ENCODE measurements at regions not wholly inside any gene's neighbourhood (a gene's known extent, or its start where the extent isn't known, plus 50 kb on each side); places are given as distances from the start of the nearest gene placed in this dataset.

GRCh38 chr12:83349907-83350611 lies 663.4 kb downstream of the TMTC2 start:
- no peaks in the 10 kb centered on the region for H3K9me3 ChIP-seq (ENCODE audit: control insufficient read depth in 2 of 2, insufficient read depth in 1 of 2, low read depth in 1 of 2, low read length in 1 of 2)
- WGBS, 2 donors = 77 to 81% methylated on average over 4 of the region's 4 CpGs
- no peaks in the 10 kb centered on the region for H3K36me3 ChIP-seq (ENCODE audit: control insufficient read depth in 2 of 2, insufficient read depth in 2 of 2, low read length in 1 of 2)

GRCh38 chr12:83346333-83346732 lies 659.6 kb downstream of the TMTC2 start:
- H3K9me3 ChIP-seq (ENCODE audit: control insufficient read depth in 2 of 2, insufficient read depth in 1 of 2, low read depth in 1 of 2, low read length in 1 of 2) = no peaks in the 10 kb centered on the region
- no peak overlapping the region for H3K4me3 ChIP-seq (ENCODE audit: low read depth in 1 of 2, low read length in 2 of 2)
- H3K4me1 ChIP-seq (ENCODE audit: control insufficient read depth in 2 of 2, insufficient read depth in 2 of 2, low read length in 1 of 2) = no peaks in the 10 kb centered on the region
- H3K27ac ChIP-seq (ENCODE audit: low read depth in 2 of 2, low read length in 1 of 2) = no peak overlapping the region
- H3K27me3 ChIP-seq (ENCODE audit: control insufficient read depth in 1 of 2, insufficient read depth in 2 of 2, low read length in 2 of 2) = no peaks in the 10 kb centered on the region
- no peaks in the 10 kb centered on the region for H3K36me3 ChIP-seq (ENCODE audit: control insufficient read depth in 2 of 2, insufficient read depth in 2 of 2, low read length in 1 of 2)

More at GRCh38 chr12:83349907-83350611, 663.4 kb downstream of the TMTC2 start:
- no peak overlapping the region for H3K27ac ChIP-seq (ENCODE audit: low read depth in 2 of 2, low read length in 1 of 2)
- no peaks in the 10 kb centered on the region for H3K4me1 ChIP-seq (ENCODE audit: control insufficient read depth in 2 of 2, insufficient read depth in 2 of 2, low read length in 1 of 2)
- H3K4me3 ChIP-seq (ENCODE audit: low read depth in 1 of 2, low read length in 2 of 2) = no peak overlapping the region
- H3K27me3 ChIP-seq (ENCODE audit: control insufficient read depth in 1 of 2, insufficient read depth in 2 of 2, low read length in 2 of 2) = no peaks in the 10 kb centered on the region

DNA sequence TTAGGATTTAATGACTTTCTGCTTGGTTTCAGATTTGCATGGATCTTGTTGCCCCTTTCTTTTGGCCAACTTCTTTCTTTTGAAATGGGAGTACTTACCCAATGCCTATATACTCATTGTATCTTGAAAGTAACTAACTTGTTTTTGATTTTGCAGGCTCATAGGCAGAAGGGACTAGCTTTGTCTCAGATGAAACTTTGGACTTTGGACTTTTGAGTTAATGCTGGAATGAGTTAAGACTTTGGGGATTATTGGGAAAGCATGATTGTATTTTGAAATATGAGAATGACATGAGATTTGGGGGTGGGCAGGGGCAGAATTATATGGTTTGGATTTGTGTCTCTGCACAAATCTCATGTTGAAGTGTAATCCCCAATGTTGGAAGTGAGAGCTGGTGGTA lies 657.1 kb downstream of the TMTC2 start:
- no peaks in the 10 kb centered on the region for H3K4me1 ChIP-seq (ENCODE audit: control insufficient read depth in 2 of 2, insufficient read depth in 2 of 2, low read length in 1 of 2)
- no peak overlapping the region for H3K4me3 ChIP-seq (ENCODE audit: low read depth in 1 of 2, low read length in 2 of 2)
- no peaks in the 10 kb centered on the region for H3K27me3 ChIP-seq (ENCODE audit: control insufficient read depth in 1 of 2, insufficient read depth in 2 of 2, low read length in 2 of 2)
- H3K27ac ChIP-seq (ENCODE audit: low read depth in 2 of 2, low read length in 1 of 2) = no peak overlapping the region
- no peaks in the 10 kb centered on the region for H3K9me3 ChIP-seq (ENCODE audit: control insufficient read depth in 2 of 2, insufficient read depth in 1 of 2, low read depth in 1 of 2, low read length in 1 of 2)
- no peaks in the 10 kb centered on the region for H3K36me3 ChIP-seq (ENCODE audit: control insufficient read depth in 2 of 2, insufficient read depth in 2 of 2, low read length in 1 of 2)

- H3K27ac ChIP-seq (ENCODE audit: low read depth in 2 of 2, low read length in 1 of 2) = no peak overlapping the region
- no peaks in the 10 kb centered on the region for H3K27me3 ChIP-seq (ENCODE audit: control insufficient read depth in 1 of 2, insufficient read depth in 2 of 2, low read length in 2 of 2)
- H3K9me3 ChIP-seq (ENCODE audit: control insufficient read depth in 2 of 2, insufficient read depth in 1 of 2, low read depth in 1 of 2, low read length in 1 of 2) = no peaks in the 10 kb centered on the region
- no peaks in the 10 kb centered on the region for H3K4me1 ChIP-seq (ENCODE audit: control insufficient read depth in 2 of 2, insufficient read depth in 2 of 2, low read length in 1 of 2)
- no peak overlapping the region for H3K4me3 ChIP-seq (ENCODE audit: low read depth in 1 of 2, low read length in 2 of 2)
- H3K36me3 ChIP-seq (ENCODE audit: control insufficient read depth in 2 of 2, insufficient read depth in 2 of 2, low read length in 1 of 2) = no peaks in the 10 kb centered on the region
- WGBS, 2 donors = 90 to 91% methylated on average over 2 of the region's 2 CpGs
These were observed 649.0 kb downstream of the TMTC2 start for GRCh38 chr12:83335748-83336147.

DNA sequence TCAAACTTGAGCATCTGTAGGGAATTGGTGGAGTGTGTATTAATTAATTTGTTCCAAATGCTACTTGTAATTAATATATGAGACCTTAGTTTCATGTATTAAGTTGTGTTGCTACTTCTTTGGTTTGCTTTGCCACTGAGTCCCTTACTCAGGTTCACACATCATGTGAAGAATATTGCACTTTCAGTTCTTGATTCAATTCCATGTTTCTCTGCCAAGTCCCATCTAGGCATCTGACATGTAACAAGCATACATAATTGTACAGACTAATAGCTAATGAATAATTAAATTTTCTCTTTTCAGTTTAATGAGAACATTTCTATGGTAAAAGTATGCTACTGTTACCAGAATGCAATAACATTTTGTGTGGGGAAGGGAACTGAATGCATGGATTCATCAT lies 640.0 kb downstream of the TMTC2 start:
- H3K4me1 ChIP-seq (ENCODE audit: control insufficient read depth in 2 of 2, insufficient read depth in 2 of 2, low read length in 1 of 2) = no peaks in the 10 kb centered on the region
- H3K27ac ChIP-seq (ENCODE audit: low read depth in 2 of 2, low read length in 1 of 2) = no peak overlapping the region
- H3K27me3 ChIP-seq (ENCODE audit: control insufficient read depth in 1 of 2, insufficient read depth in 2 of 2, low read length in 2 of 2) = no peaks in the 10 kb centered on the region
- H3K36me3 ChIP-seq (ENCODE audit: control insufficient read depth in 2 of 2, insufficient read depth in 2 of 2, low read length in 1 of 2) = no peaks in the 10 kb centered on the region
- no peaks in the 10 kb centered on the region for H3K9me3 ChIP-seq (ENCODE audit: control insufficient read depth in 2 of 2, insufficient read depth in 1 of 2, low read depth in 1 of 2, low read length in 1 of 2)
- no peak overlapping the region for H3K4me3 ChIP-seq (ENCODE audit: low read depth in 1 of 2, low read length in 2 of 2)

DNA sequence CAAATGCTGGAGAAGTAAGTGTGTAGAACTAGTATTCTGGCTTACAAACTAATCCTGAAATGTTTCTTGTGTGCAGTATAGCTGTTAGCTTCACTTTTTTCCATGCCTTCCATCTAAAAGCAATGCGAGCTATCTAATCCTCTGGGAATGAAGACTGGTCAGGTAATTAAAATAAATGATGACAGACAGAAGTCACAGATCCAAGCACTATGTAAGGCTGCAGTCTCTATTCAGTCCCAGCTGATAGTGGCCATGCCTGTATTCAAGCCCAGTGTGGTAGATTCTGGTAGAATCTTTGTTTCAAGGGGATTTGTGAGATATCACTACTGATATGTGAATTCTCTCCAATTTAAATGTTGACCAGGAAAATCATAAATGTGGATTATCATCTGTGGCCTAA lies 637.2 kb downstream of the TMTC2 start:
- H3K36me3 ChIP-seq (ENCODE audit: control insufficient read depth in 2 of 2, insufficient read depth in 2 of 2, low read length in 1 of 2) = no peaks in the 10 kb centered on the region
- WGBS, 2 donors = 0 to 18% methylated on average over 1 of the region's 1 CpG
- H3K27ac ChIP-seq (ENCODE audit: low read depth in 2 of 2, low read length in 1 of 2) = no peak overlapping the region
- no peaks in the 10 kb centered on the region for H3K9me3 ChIP-seq (ENCODE audit: control insufficient read depth in 2 of 2, insufficient read depth in 1 of 2, low read depth in 1 of 2, low read length in 1 of 2)
- H3K27me3 ChIP-seq (ENCODE audit: control insufficient read depth in 1 of 2, insufficient read depth in 2 of 2, low read length in 2 of 2) = no peaks in the 10 kb centered on the region
- no peaks in the 10 kb centered on the region for H3K4me1 ChIP-seq (ENCODE audit: control insufficient read depth in 2 of 2, insufficient read depth in 2 of 2, low read length in 1 of 2)
- no peak overlapping the region for H3K4me3 ChIP-seq (ENCODE audit: low read depth in 1 of 2, low read length in 2 of 2)

DNA sequence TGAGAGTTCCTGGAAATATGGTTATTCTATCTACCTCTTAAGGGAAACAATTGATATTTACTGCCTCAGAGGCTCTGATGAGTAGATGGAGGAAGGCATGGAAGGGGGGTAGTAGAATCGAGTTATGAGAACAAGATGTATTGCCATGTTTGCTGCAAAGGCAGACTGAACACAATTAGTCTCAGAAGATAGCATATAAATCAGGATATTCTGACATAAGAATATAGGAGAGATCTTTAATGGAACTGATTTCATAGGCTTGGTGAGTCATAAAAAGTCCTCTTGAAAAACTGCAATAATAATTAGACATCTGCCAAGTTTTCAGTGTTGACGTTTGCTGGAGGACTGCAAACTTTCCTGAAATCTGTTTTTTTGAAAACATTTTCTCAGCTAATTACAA lies 636.1 kb downstream of the TMTC2 start:
- Histone ChIP-seq H3K9me3 (ENCODE audit: control insufficient read depth in 2 of 2, insufficient read depth in 1 of 2, low read depth in 1 of 2, low read length in 1 of 2) (no peaks in the 10 kb centered on the region), H3K27me3 (ENCODE audit: control insufficient read depth in 1 of 2, insufficient read depth in 2 of 2, low read length in 2 of 2) (no peaks in the 10 kb centered on the region), H3K4me3 (ENCODE audit: low read depth in 1 of 2, low read length in 2 of 2) (no peak overlapping the region), H3K4me1 (ENCODE audit: control insufficient read depth in 2 of 2, insufficient read depth in 2 of 2, low read length in 1 of 2) (no peaks in the 10 kb centered on the region), H3K27ac (ENCODE audit: low read depth in 2 of 2, low read length in 1 of 2) (no peak overlapping the region), H3K36me3 (ENCODE audit: control insufficient read depth in 2 of 2, insufficient read depth in 2 of 2, low read length in 1 of 2) (no peaks in the 10 kb centered on the region)
- 46 to 59% methylated on average over 2 of the region's 2 CpGs for WGBS, 2 donors

GRCh38 chr12:83321971-83322370 lies 635.3 kb downstream of the TMTC2 start:
- Histone ChIP-seq H3K9me3 (ENCODE audit: control insufficient read depth in 2 of 2, insufficient read depth in 1 of 2, low read depth in 1 of 2, low read length in 1 of 2) (no peaks in the 10 kb centered on the region), H3K4me3 (ENCODE audit: low read depth in 1 of 2, low read length in 2 of 2) (no peak overlapping the region), H3K27me3 (ENCODE audit: control insufficient read depth in 1 of 2, insufficient read depth in 2 of 2, low read length in 2 of 2) (no peaks in the 10 kb centered on the region), H3K36me3 (ENCODE audit: control insufficient read depth in 2 of 2, insufficient read depth in 2 of 2, low read length in 1 of 2) (no peaks in the 10 kb centered on the region), H3K4me1 (ENCODE audit: control insufficient read depth in 2 of 2, insufficient read depth in 2 of 2, low read length in 1 of 2) (no peaks in the 10 kb centered on the region), H3K27ac (ENCODE audit: low read depth in 2 of 2, low read length in 1 of 2) (no peak overlapping the region)
- WGBS, 2 donors = 79 to 85% methylated on average over 2 of the region's 2 CpGs

DNA sequence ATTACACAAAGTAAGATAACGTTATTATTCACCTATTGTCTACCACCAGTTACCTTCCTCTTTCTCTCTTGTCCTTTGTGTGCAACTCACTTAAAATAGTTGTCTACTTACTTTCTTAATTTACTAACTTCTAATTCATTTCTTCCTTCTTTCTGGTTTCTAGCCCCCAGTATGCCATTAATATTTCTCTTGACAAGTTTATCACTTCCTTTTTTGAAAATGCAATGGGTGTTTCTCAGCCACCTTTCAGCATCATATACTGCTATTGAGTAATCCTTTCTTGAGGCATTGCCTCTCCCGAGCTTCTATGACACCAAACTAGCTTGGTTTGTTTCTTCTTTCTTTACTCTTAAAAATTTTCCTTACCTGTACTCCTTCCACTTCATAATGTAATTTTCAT lies 633.6 kb downstream of the TMTC2 start:
- no peaks in the 10 kb centered on the region for H3K27me3 ChIP-seq (ENCODE audit: control insufficient read depth in 1 of 2, insufficient read depth in 2 of 2, low read length in 2 of 2)
- 57 to 64% methylated on average over 2 of the region's 2 CpGs for WGBS, 2 donors

DNA sequence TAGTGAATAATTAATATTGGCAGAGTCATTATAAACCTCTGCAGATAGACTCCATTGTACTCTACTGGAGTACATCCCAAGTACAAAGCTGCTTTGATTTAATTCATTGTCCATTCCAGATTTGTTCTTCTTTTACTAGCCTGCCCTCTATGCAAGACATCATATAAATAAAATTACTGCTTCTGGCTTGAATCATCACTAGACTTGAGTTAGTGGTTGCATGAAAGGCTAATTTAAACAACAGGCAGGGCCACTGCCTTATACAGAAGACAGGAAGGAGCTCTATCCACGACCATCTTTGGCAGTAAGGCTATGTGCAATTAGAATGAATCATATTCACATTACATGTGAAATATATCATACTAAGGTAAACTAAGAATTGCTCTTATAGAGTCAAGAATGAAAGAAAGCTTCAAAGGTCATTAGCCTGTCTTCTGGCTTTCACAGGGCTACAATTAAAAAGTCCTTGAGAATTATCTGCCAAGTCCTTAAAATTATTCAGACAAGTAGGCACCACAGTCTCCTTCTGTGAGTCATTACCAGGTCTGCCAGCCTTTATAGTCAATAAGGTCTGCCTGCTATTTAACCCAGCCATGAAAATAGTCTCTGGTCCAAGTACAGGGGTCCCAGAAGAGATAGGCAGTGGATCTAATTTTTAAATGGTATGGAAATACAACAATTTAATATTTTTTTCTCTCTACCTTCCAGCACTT lies 631.8 kb downstream of the TMTC2 start:
- no peaks in the 10 kb centered on the region for H3K9me3 ChIP-seq (ENCODE audit: control insufficient read depth in 2 of 2, insufficient read depth in 1 of 2, low read depth in 1 of 2, low read length in 1 of 2)
- WGBS, 2 donors = 13 to 17% methylated on average over 1 of the region's 1 CpG
- H3K36me3 ChIP-seq (ENCODE audit: control insufficient read depth in 2 of 2, insufficient read depth in 2 of 2, low read length in 1 of 2) = no peaks in the 10 kb centered on the region
- no peak overlapping the region for H3K27ac ChIP-seq (ENCODE audit: low read depth in 2 of 2, low read length in 1 of 2)
- H3K27me3 ChIP-seq (ENCODE audit: control insufficient read depth in 1 of 2, insufficient read depth in 2 of 2, low read length in 2 of 2) = no peaks in the 10 kb centered on the region
- no peak overlapping the region for H3K4me3 ChIP-seq (ENCODE audit: low read depth in 1 of 2, low read length in 2 of 2)
- no peaks in the 10 kb centered on the region for H3K4me1 ChIP-seq (ENCODE audit: control insufficient read depth in 2 of 2, insufficient read depth in 2 of 2, low read length in 1 of 2)

More for the DNA sequence above, 633.6 kb downstream of the TMTC2 start:
- H3K4me3 ChIP-seq (ENCODE audit: low read depth in 1 of 2, low read length in 2 of 2) = no peak overlapping the region
- no peaks in the 10 kb centered on the region for H3K9me3 ChIP-seq (ENCODE audit: control insufficient read depth in 2 of 2, insufficient read depth in 1 of 2, low read depth in 1 of 2, low read length in 1 of 2)
- H3K36me3 ChIP-seq (ENCODE audit: control insufficient read depth in 2 of 2, insufficient read depth in 2 of 2, low read length in 1 of 2) = no peaks in the 10 kb centered on the region
- no peaks in the 10 kb centered on the region for H3K4me1 ChIP-seq (ENCODE audit: control insufficient read depth in 2 of 2, insufficient read depth in 2 of 2, low read length in 1 of 2)
- H3K27ac ChIP-seq (ENCODE audit: low read depth in 2 of 2, low read length in 1 of 2) = no peak overlapping the region

Measured in esophagus (tissue), 2 donors.